HG03045 (cell line): ENCODE measurements at regions not wholly inside any gene's neighbourhood (a gene's known extent, or its start where the extent isn't known, plus 50 kb on each side); places are given as distances from the start of the nearest gene placed in this dataset.
"Not testable (repeated sequence)": the region's sequence is repeated elsewhere in the genome, so short reads cannot be mapped to it uniquely, and the experiment has no call there.

Source experiments
- ATAC-seq: cut with Tn5 transposase; IDR thresholded peaks from one replicate; pipeline ENCODE4 v1.9.1; 2021; ENCODE audit warnings: mild to moderate bottlenecking, moderate library complexity; ENCODE audit not compliant: unreplicated experiment

DNA sequence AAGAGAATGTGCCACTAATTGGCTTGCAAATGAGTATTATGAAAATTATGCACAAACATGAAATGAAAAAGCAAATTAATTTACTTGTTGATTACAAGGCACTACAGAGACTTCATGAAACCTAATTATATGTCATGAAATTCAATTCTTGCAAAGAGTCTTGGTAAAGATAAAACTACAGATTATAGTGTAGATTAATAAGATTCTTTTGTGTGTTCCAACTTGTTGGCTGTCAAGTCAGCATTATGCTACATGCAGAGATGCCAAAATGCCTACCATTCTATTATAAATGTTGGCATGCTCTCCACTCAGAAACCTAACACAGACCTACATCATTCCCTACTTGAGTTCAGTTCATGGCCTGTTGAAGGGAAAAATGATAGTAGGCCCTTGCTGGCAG, 97.2 kb upstream of the KITLG start:
- ATAC-seq, result no peak

DNA sequence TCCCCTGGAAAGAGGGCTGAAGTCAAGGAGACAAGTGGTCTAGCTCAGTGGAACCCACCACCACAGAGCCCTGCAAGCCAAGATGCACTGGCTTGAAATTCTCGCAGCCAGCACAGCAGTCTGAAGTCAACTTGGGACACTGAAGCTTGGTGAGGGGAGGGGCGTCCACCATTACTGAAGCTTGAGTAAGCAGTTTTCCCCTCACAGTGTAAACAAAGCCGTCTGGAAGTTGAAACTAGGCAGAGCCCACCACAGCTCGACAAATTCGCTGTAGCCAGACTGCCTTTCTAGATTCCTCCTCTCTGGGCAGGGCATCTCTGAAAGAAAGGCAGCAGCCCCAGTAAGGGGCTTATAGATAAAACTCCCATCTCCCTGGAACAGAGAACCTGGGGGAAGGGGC, 87.3 kb upstream of the KITLG start:
- not testable (repeated sequence) for ATAC-seq

DNA sequence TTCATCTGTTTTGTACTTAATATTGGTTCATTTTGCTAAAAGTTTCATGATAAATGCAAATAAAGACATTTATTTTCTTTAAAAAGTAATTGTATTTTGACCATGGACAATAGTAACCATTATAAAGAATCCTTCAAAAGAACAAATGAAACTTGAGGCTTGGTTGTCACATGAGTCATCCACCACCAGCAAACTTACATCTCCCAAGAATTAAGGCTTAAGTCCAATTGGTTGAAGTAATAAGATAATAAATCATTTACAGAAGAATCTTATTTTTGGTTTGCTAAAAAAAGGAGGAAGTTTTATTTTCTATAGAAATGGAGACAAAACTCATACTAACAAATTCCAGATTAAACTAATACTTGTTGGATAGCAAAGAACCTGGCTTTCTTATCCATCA, 84.8 kb upstream of the KITLG start:
- no peak for ATAC-seq

DNA sequence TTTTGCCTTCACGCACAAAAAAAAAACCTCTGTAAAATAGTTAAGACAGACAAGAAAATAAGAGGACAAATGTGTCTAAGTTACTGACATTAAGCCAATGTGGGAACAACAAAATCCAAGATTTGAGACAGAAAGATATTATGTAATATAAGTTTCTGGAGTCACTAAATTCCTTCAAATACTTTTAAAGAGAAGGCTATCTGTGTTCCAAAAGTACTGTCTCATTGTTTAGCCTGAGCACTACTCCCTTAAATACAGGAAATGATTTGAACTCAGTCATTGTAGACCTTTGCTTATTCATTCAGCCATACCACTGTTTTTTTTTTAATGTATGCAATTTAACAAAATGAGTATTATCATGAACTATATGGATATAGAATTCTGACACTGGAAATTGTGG, 82.7 kb upstream of the KITLG start:
- no peak for ATAC-seq

DNA sequence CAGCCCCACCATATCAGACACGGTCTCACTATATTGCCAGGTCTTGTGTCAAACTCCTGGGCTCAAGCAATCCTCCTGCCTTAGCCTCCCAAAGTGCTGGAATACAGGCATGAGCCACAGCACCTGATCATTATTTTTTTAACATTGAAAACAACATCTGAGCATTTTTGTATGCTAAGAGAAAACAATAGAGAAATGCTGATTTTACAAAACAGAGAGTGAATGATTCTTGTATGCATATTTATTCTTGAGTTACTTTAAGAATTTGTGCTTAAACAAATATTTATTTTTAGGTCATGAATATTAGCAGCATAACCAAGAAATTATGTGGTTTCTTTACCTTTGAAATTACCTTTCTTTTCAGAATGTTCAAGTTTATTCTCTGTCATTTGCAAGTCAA, 81.8 kb upstream of the KITLG start:
- ATAC-seq, result no peak

DNA sequence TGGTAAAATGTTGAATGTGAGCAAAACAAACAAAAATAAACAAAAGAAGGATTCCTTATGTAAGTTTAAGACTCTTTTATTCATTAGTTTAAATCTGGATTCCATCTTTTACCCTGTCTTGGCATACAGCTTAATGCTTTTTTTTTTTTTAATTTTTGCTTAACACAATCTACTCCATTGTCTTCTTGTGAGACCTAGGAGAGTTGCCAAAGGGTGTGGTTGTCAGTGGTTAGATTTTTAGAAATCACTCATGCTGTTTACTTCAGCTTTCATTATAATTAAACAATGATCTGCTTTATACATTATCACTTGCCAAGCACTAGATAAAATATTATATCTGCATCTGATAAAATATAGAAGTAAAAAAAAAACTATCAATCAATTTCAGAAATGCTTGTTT, 77.7 kb upstream of the KITLG start:
- no peak for ATAC-seq

DNA sequence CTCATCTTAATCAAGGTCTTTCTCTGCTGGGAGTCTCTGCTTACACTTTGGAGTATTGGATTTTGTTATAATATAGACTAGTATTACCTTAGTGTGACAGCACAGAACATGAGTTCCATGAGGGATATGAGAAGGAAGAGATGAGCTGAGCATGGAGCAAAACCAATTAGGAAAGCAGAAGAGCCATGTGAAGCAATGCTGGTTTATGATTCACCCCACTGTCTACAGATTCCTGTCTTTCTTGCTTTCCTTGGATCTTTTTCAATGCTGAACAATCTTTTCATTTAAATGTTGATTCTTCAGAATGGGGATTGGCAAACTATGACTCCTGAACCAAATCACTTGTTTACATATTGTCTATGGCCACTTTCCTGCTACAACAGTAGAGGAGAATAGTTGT, 70.4 kb upstream of the KITLG start:
- no peak for ATAC-seq

DNA sequence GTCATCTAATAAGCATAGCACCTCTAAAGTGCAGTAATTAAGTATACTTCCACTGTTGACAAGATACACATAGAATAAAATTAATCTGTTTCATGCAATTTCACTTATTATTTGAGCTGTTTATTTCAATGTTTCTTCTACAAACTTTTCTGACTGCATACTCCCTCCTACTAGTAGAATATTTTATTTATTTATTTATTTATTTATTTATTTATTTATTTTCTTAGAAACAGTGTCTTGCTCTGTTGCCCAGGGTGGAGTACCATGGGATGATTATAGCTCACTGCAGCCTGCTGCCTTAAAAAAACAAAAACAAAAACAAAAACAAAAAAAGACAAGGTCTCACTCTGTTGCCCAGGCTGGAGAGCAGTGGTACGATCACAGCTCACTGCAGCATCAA, 68.4 kb upstream of the KITLG start:
- no peak for ATAC-seq

DNA sequence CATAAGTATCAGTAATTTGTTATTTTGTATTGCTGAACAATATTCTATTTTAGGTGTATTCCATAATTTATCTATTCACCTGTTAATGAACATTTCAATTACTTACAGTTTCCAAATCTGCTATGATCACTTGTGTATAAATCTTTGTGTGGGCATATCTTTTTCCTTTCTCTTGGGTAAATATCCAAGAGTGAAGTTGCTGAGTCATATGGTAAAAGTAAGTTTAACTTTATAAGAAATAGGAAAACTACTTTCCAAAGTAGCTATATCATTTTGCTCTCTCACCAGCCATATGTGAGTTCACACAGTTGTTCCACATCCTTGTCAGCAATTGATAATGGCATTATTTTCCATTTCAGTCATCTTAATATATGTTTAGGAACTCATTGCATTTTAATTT, 66.6 kb upstream of the KITLG start:
- ATAC-seq, result no peak

DNA sequence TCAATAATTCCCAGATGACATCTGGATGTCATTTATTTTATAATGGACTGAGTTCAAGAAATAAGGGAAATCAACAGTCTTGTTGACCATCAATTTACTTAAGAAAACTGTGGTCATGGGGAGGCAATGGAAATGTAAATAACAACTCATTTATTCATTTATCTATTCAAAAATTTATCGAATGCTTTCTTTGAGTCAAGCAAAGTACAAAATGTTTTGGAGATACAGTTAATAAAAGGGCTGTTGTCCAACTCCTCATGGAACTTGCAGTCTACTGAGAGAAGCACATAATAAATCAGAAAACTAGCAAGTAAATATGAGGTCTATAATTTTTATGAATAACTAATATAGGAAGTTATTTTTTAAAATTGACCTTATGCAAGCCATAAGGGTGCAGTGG, 65.5 kb upstream of the KITLG start:
- ATAC-seq, result no peak

DNA sequence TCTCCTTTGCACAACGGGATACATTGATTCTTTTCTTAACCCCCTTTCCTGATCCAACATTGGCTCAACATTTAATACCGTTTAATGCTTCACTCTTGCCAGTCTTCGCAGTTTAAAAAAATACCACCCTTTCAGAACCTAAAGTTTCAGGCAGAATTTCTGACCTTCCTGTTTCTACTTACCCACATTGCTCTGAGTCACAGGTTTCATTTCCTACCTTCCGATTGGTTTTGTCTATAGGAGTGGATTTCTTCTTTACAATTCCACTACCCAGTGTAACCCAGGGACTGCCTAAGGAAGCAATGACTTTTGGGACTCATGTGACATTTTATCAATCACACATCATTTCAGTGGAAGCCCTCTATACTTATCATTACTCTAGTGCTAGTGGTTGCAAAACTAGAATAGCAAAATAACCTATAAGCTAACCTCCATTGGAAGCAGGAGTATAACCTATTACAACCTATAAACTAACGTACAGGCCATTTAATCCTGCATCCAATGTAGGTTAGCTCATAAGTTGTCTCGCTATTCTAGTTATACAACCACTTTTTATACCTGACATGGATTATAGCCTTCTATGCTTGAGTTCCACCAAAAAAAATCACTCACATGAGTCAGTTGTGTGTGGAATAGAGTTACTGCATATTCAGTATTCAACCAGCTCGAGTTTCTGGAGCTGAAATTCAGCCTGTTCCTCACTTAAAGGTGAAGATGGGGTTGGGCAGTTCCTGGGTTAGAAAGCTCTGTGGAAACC, 64.9 kb upstream of the KITLG start:
- ATAC-seq, result no peak

DNA sequence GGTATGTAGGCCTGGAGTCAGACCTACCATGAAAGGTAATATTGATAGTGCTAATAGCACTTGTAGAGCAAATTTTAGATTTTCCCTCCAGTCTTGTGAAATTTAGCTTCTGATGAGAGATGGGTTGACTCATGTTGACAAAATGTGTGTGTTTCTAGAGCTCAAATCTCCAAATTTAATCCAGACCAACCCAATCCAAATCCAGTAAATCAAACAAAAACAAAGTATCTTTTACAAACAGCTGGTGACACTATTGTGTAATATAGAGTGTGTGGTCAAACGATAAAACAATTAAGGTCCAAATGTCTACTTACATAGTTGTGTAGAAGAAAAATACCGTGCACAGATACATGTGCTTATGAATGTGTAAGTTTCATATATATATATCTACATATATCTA, 63.4 kb upstream of the KITLG start:
- no peak for ATAC-seq

DNA sequence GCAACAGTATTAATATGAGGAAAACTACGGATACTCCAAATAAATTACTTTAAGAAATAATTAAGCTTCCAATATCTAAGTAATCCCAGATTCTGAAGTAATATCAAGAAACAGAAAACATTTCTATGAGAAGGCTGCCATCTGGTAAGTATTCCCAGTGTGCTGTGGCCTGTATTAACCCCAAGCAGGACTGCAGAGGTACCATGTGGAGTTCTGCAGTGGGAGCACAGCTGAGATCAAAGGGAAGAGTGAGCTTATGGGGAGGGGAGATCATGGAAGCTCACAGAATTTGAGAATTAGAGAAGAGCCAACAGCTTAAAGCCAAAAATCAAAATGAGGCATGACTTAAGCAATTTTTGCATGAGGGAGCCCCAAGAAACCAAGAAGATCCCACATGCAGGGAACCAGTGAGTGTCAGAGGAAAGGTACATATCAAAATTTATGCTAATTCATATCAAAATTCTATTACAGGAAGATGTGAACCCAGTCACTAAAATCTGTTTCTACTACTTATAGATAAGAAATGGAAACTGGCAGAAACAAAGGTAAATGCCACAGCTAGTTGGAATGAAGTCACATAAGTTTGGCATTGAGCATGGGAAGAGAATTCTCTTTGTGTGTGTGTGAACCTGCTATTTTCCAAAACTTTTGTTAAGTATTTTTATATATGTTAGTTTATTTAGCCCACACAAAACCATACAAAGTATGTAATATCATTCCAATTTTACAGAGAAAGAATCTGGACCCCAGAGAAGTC, 62.6 kb upstream of the KITLG start:
- no peak for ATAC-seq

DNA sequence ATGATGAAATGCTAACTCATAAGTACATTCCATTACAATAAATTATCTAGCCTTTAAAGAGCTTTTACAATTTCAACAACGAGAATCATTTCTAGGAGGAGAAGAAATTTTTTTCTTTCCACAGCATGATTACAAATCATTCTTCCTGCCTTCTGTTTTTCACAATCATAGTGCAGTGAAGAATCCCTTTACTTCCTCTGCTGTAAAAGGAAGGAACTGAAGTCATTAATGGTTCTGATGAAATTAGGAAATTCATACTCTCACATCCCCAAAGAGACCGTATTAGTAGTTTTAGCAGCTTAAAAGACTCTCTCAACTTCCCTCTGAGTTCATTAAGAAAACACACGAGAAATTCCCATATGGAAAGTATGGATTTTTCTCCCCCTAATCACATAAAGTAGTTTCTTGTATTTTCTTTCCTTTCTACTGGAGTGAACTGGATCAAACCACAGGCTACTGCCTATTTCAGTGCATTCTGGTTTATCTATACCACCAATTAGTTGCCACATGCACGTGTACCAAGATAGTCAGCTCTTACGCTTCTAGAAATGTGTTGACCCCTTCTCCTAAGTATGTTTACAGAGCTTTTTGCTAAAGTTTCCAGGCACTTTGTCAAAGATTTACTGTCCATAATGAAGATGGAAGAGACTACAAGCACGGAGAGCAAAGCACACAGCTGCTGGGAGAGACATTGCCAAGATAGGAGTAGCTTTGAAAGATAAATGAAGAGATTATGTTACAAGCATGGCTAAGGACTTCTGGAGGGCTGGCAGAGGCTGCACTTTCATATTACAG, 58.9 kb upstream of the KITLG start:
- no peak for ATAC-seq

DNA sequence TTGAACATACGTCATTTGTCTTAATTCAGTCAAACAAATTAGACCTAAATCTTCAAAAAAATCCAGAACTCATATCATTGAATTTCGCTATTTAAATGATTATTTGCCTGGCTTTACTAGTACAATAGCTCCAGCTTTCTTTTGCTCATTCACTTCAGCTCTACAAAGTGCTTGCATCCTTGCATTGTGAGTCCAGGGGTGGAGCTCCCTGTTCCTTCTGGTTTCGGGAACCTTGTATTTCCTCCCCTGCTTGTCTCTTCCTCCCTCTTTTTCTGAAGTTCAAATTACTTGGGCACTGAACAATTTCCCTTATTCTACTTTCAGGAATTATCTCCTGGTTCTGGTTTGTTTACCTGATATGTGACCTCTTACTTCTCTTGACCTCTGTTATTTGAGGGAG, 58.1 kb upstream of the KITLG start:
- ATAC-seq, result no peak

DNA sequence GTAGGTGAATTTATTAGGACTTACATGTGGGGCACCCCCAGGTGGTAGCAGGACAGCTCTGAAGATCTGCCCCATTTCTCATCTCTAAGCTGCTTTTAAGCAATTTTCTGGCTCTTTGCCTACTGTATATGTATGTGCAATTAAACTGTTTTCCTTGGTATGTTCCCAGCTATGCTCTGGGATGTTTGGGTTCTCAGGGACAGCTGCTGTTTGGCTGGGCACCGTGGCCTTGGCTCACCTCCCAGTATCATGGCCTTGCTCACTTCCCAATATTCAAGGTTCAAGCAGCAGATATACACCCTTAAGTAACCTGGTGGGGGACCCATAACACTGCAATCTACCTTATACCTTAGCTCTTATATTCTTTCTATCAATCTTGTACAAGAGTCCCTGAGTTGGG, 53.7 kb upstream of the KITLG start:
- ATAC-seq, result no peak

DNA sequence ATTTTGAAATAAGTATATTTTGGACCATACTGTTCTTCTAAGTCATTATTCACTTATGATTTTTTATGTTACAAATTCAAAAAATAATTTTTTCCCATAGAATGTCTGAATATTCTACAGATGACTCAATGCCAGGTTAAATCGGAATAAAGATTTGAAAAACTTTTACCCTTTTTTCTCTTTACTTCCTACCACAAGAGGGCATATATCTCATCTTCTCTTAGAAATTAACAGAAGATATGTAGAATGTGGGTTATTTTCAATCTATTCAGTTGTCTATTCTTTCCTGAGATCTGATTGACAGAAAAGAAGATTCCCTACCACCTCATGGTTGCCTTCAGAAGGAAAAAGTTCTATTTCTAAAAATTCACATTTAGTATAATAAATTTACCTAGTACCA, 53.0 kb upstream of the KITLG start:
- ATAC-seq, result no peak

DNA sequence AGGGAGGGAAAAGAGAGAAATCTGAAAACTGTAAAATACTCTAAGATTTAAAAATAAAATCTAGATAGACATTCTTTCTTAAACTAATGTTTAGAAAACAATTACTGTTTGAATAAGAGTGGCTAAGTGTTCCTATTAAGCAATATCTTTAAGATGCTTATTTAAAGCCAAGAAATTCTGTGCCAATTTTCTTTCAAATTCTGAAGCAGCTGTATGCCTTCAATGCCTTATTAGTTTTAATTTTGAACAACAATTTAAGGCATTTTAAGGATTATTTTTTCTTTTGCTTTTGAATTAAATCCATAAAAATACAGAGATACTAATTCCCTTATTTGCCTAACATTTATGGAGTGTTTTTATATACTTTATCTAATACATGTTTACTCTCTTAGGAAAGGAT, 50.3 kb upstream of the KITLG start:
- no peak for ATAC-seq
